SK-N-SH (cell line): ENCODE measurements at regions not wholly inside any gene's neighbourhood (a gene's known extent, or its start where the extent isn't known, plus 50 kb on each side); places are given as distances from the start of the nearest gene placed in this dataset.

Experiments
- CTCF ChIA-PET: fragments of 300-600, 350-600 bp; formaldehyde crosslinking; extraction: SDS; loops from one replicate; lab custom pipeline; 2021; lab: Yijun Ruan, JAX
- POLR2A ChIA-PET: fragments of 350-600 bp; sonication (Branson Sonifier 250); formaldehyde crosslinking; extraction: SDS; loops from one replicate; lab custom pipeline; 2020; ENCODE audit warnings: antibody characterized with exemption, inconsistent platforms; lab: Yijun Ruan, JAX
- DNase-seq: peaks from one replicate; pipeline ENCODE4 v3.0.0; 2012
- H2AFZ ChIP-seq: fragments of 200-600 bp; sonication (generic); 2 replicates; pipeline ENCODE4 v1.8.1; 2016; ENCODE audit warnings: antibody characterized with exemption, mild to moderate bottlenecking, low read depth
- H3F3A ChIP-seq: fragments of 200-600 bp; sonication (generic); replicated peaks from 2 replicates; pipeline ENCODE3; 2016; ENCODE audit warnings: antibody characterized with exemption, mild to moderate bottlenecking; ENCODE audit not compliant: insufficient read depth
- H3K27ac ChIP-seq, 2 experiments: fragments of 200-500 bp in 1 of 2; fragments of 200-600 bp in 1 of 2; sonication (Bioruptor generic) in 1 of 2; sonication (generic), shearing (Covaris generic) in 1 of 2; 2 replicates each; pipeline versions ENCODE4 v1.5.1 to v1.6.1; 2014 to 2016; ENCODE audit warnings: low read depth in 2 of 2, inconsistent platforms in 1 of 2, low read length in 1 of 2, mild to moderate bottlenecking in 1 of 2, mixed read lengths in 1 of 2
- H3K27me3 ChIP-seq: fragments of 200-600 bp; sonication (generic), shearing (Covaris generic); 2 replicates; pipeline ENCODE4 v1.6.1; 2016; ENCODE audit warnings: mixed run types; ENCODE audit not compliant: insufficient read depth
- H3K36me3 ChIP-seq, 2 experiments: fragments of 200-500 bp in 1 of 2; fragments of 200-600 bp in 1 of 2; sonication (Bioruptor generic) in 1 of 2; sonication (generic) in 1 of 2; replicated peaks in 1 of 2; 2 replicates each; pipeline versions ENCODE3 to v1.5.1; 2014 to 2016; ENCODE audit warnings: low read length in 1 of 2, mild to moderate bottlenecking in 1 of 2; ENCODE audit not compliant: insufficient read depth in 2 of 2, control insufficient read depth in 1 of 2
- H3K4me1 ChIP-seq, 2 experiments: fragments of 200-500 bp in 1 of 2; fragments of 200-600 bp in 1 of 2; sonication (Bioruptor generic) in 1 of 2; sonication (generic), shearing (Covaris generic) in 1 of 2; 2 replicates each; pipeline versions ENCODE4 v1.5.1 to v1.6.1; 2014 to 2016; ENCODE audit warnings: low read depth in 1 of 2, low read length in 1 of 2, mixed run types in 1 of 2; ENCODE audit not compliant: insufficient read depth in 2 of 2, control insufficient read depth in 1 of 2
- H3K4me2 ChIP-seq: fragments of 200-600 bp; sonication (generic), shearing (Covaris generic); 2 replicates; pipeline ENCODE4 v1.6.1; 2017; ENCODE audit warnings: mixed run types
- H3K4me3 ChIP-seq, 2 experiments: fragments of 200-500 bp in 1 of 2; fragments of 200-600 bp in 1 of 2; sonication (Bioruptor generic) in 1 of 2; sonication (generic), shearing (Covaris generic) in 1 of 2; 2 replicates each; pipeline versions ENCODE4 v1.5.1 to v1.8.1; 2014 to 2016; ENCODE audit warnings: low read depth in 2 of 2, inconsistent platforms in 1 of 2, low read length in 1 of 2, mild to moderate bottlenecking in 1 of 2, mixed read lengths in 1 of 2, moderate library complexity in 1 of 2
- H3K79me2 ChIP-seq: fragments of 200-600 bp; sonication (generic); 2 replicates; pipeline ENCODE4 v1.8.1; 2017; ENCODE audit warnings: mild to moderate bottlenecking; ENCODE audit not compliant: insufficient read depth
- H3K9ac ChIP-seq: fragments of 200-600 bp; sonication (generic); 2 replicates; pipeline ENCODE4 v1.6.1; 2017; ENCODE audit warnings: mixed run types
- H3K9me2 ChIP-seq: fragments of 200-600 bp; sonication (generic); 2 replicates; pipeline ENCODE4 v1.6.1; 2017; ENCODE audit warnings: mixed run types
- H3K9me3 ChIP-seq: fragments of 200-600 bp; sonication (generic); 2 replicates; pipeline ENCODE4 v1.6.1; 2017; ENCODE audit warnings: mixed run types, mild to moderate bottlenecking, moderate library complexity
- H4K20me1 ChIP-seq: fragments of 200-600 bp; sonication (generic); 2 replicates; pipeline ENCODE4 v1.6.1; 2017; ENCODE audit warnings: mild to moderate bottlenecking, mixed run types; ENCODE audit not compliant: insufficient read depth
- CHD2 ChIP-seq: fragments of 150-350 bp; IDR thresholded peaks from 2 replicates; pipeline ENCODE4 v1.6.1; 2018; ENCODE audit warnings: low read length; ENCODE audit not compliant: partially characterized antibody
- CTCF ChIP-seq: fragments of 200-600 bp; sonication (generic); IDR thresholded peaks from 2 replicates; pipeline ENCODE4 v1.6.1; 2017; ENCODE audit warnings: antibody characterized with exemption, mild to moderate bottlenecking, moderate library complexity
- ELF1 ChIP-seq: IDR thresholded peaks from 2 replicates; pipeline ENCODE4 v1.4.0; 2012
- EP300 ChIP-seq, 2 experiments: IDR thresholded peaks; 2 replicates each; pipeline versions ENCODE4 v1.4.0 to v1.6.1; 2012; ENCODE audit warnings: borderline replicate concordance in 1 of 2, low read depth in 1 of 2, low read length in 1 of 2
- FOSL2 ChIP-seq: IDR thresholded peaks from 2 replicates; pipeline ENCODE4 v1.4.0; 2012; ENCODE audit warnings: low read depth, mild to moderate bottlenecking, moderate library complexity, borderline replicate concordance
- FOXM1 ChIP-seq: IDR thresholded peaks from 2 replicates; pipeline ENCODE4 v1.4.0; 2012; ENCODE audit warnings: low read depth, mild to moderate bottlenecking
- GABPA ChIP-seq: IDR thresholded peaks from 2 replicates; pipeline ENCODE4 v1.4.0; 2012; ENCODE audit warnings: low read depth, mild to moderate bottlenecking
- GATA2 ChIP-seq: sonication (generic); formaldehyde crosslinking; IDR thresholded peaks from 2 replicates; pipeline ENCODE4 v1.5.0; 2020; ENCODE audit warnings: mild to moderate bottlenecking, missing genetic modification reagents
- IRF3 ChIP-seq: fragments of 150-350 bp; IDR thresholded peaks from 2 replicates; pipeline ENCODE4 v1.6.1; 2016; ENCODE audit warnings: mild to moderate bottlenecking, low read depth, low read length
- MXI1 ChIP-seq: IDR thresholded peaks from 2 replicates; pipeline ENCODE4 v1.6.1; 2012; ENCODE audit warnings: mild to moderate bottlenecking, low read depth, low read length, improper control_type of control experiment
- NFIC ChIP-seq: IDR thresholded peaks from 2 replicates; pipeline ENCODE4 v1.4.0; 2012; ENCODE audit warnings: borderline replicate concordance
- RCOR1 ChIP-seq: fragments of 150-350 bp; IDR thresholded peaks from 2 replicates; pipeline ENCODE4 v1.6.1; 2017; ENCODE audit warnings: antibody characterized with exemption, low read length
- REST ChIP-seq: IDR thresholded peaks from 2 replicates; pipeline ENCODE4 v1.6.1; 2012; ENCODE audit warnings: mild to moderate bottlenecking, low read depth, low read length, moderate library complexity
- TAF1 ChIP-seq: IDR thresholded peaks from 2 replicates; pipeline ENCODE4 v1.6.1; 2012; ENCODE audit warnings: low read depth, mild to moderate bottlenecking, low read length, moderate library complexity, borderline replicate concordance
- TEAD4 ChIP-seq: IDR thresholded peaks from 2 replicates; pipeline ENCODE4 v1.4.0; 2012; ENCODE audit warnings: mild to moderate bottlenecking, borderline replicate concordance; ENCODE audit not compliant: insufficient read depth
- YY1 ChIP-seq: IDR thresholded peaks from 2 replicates; pipeline ENCODE4 v1.4.0; 2012; ENCODE audit warnings: low read depth, mild to moderate bottlenecking
- ZBTB33 ChIP-seq: IDR thresholded peaks from 2 replicates; pipeline ENCODE4 v1.4.0; 2012; ENCODE audit warnings: low read depth, borderline replicate concordance
- WGBS: methylation state at CpG from one replicate; pipeline ENCODE4 v1.1.6; 2017; ENCODE audit warnings: low lambda C conversion rate; 5-methylcytosine and 5-hydroxymethylcytosine counted together

GRCh38 chr7:9782275-9782674, 1191.4 kb upstream of the PHF14 start (continued):
- no peak for TF ChIP-seq REST
- no peak for TF ChIP-seq GATA2 (CRISPR knock-in tag)

- H3K9me3 ChIP-seq, result peaks cover 8% of the 10 kb centered on the region; the same call in 1 of the 2 replicates
- ChIA-PET POLR2A (no interaction called here), CTCF (interaction anchor here (1.1 kb wide), 1 partner anchor 12 kb away, joined by 3 read pairs; no protein-coding TSS in a partner anchor)
- TF ChIP-seq NFIC, result no peak
- TF ChIP-seq MXI1, result no peak
- no peak for TF ChIP-seq YY1
- no peak for TF ChIP-seq TAF1
- TF ChIP-seq ELF1, result no peak
- no peak for TF ChIP-seq TEAD4
- no peak for TF ChIP-seq GABPA
- no peak for TF ChIP-seq FOXM1
- no peak for TF ChIP-seq REST
- TF ChIP-seq IRF3, result no peak
- no peak for TF ChIP-seq EP300 (IDR thresholded peaks at IDR 0.05; ENCODE audit: borderline replicate concordance in 1 of 2, low read depth in 1 of 2, low read length in 1 of 2)
- no peak for TF ChIP-seq CTCF
- TF ChIP-seq RCOR1, result no peak
- no peak for TF ChIP-seq FOSL2
- no peak for TF ChIP-seq ZBTB33
- TF ChIP-seq CHD2, result no peak
- TF ChIP-seq GATA2 (CRISPR knock-in tag), result no peak
- H3K27ac ChIP-seq, result no peak overlapping the region
- H3K9ac ChIP-seq, result no peak overlapping the region
- H3K36me3 ChIP-seq, result no peaks in the 10 kb centered on the region
- no peaks in the 10 kb centered on the region for H3K9me2 ChIP-seq
- H3K27me3 ChIP-seq, result no peaks in the 10 kb centered on the region
- no peaks in the 10 kb centered on the region for H3K79me2 ChIP-seq
- no peak overlapping the region for H3K4me3 ChIP-seq
- no peak overlapping the region for H2AFZ ChIP-seq
- no peaks in the 10 kb centered on the region for H4K20me1 ChIP-seq
- no peaks in the 10 kb centered on the region; a peak in 1 of 4 replicates for H3K4me1 ChIP-seq
- WGBS, result 4% methylated on average over 1 of the region's 1 CpG
- no peak for DNase-seq
- H3K4me2 ChIP-seq, result no peak overlapping the region
- no peaks in the 10 kb centered on the region for H3F3A ChIP-seq
Observed at GRCh38 chr7:9785211-9785610, 1188.5 kb upstream of the PHF14 start.
